ENCODE measurements at regions not wholly inside any gene's neighbourhood (a gene's known extent, or its start where the extent isn't known, plus 50 kb on each side); places are given as distances from the start of the nearest gene placed in this dataset.
"Not testable (repeated sequence)": the region's sequence is repeated elsewhere in the genome, so short reads cannot be mapped to it uniquely, and the experiment has no call there.

DNA sequence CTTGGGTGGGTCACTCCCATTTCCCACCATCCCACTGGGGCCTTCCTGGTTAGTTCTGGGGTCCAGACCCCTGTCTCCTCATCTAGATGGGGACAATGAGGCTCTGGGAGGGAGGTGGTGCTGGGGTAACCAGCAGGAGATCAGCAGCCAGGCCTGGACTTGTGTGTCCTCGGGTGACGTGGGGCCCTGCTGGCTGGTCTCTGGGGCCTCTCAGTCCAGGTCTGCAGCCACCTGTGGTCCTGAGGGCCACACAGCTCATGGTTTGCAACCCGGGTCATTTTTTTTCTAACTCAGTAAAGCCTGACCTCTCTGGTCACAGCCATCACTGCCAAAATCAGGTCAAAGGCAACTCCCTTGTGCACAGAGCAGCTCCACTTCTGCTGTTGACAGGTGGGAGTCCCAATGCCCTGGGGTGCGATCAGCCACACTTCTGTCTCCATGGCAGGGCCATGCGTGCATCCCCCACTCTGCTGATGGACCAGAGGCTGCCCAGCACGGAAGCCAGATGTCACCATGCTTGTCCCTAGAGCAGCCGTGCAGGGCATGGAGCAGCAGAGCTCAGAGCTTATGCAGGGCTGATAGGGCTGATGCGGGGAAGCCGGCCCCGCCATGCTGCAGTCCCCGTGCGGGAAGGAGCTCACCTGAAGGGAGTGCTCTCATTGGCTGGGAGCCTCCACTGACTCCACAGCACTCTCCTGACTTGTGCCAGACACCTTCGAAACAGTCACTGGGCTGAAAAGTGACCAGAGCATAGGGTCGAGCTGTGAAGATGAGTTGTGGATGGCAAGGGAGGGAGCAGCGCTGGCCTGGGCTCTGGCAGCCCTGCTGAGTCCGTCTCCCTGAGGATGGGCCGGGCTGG is 250.9 kb downstream of the ADGRD1 start:
- Histone ChIP-seq H3K4me3 (no peak overlapping the region), H3K9me3 (no peaks in the 10 kb centered on the region), H3K36me3 (ENCODE audit: insufficient read depth in 1 of 2, low read depth in 1 of 2) (no peaks in the 10 kb centered on the region), H3K27ac (no peak overlapping the region), H3K27me3 (ENCODE audit: insufficient read depth in 3 of 3, low read length in 2 of 3) (peaks cover 0 to 30% (median 5%) of the 10 kb centered on the region in 3 donors), H3K4me1 (no peaks in the 10 kb centered on the region)
- intact Hi-C loops (cut with DNase I), result no loop called here
- DNase-seq (no peak), ATAC-seq (no peak)
- 64 to 75% (median 72%) methylated on average over 16 to 17 of the region's 17 CpGs for WGBS, 3 donors
- TF ChIP-seq, protein P1, sequence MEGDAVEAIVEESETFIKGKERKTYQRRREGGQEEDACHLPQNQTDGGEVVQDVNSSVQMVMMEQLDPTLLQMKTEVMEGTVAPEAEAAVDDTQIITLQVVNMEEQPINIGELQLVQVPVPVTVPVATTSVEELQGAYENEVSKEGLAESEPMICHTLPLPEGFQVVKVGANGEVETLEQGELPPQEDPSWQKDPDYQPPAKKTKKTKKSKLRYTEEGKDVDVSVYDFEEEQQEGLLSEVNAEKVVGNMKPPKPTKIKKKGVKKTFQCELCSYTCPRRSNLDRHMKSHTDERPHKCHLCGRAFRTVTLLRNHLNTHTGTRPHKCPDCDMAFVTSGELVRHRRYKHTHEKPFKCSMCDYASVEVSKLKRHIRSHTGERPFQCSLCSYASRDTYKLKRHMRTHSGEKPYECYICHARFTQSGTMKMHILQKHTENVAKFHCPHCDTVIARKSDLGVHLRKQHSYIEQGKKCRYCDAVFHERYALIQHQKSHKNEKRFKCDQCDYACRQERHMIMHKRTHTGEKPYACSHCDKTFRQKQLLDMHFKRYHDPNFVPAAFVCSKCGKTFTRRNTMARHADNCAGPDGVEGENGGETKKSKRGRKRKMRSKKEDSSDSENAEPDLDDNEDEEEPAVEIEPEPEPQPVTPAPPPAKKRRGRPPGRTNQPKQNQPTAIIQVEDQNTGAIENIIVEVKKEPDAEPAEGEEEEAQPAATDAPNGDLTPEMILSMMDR (IDR thresholded peaks at IDR 0.05), result no peak

DNA sequence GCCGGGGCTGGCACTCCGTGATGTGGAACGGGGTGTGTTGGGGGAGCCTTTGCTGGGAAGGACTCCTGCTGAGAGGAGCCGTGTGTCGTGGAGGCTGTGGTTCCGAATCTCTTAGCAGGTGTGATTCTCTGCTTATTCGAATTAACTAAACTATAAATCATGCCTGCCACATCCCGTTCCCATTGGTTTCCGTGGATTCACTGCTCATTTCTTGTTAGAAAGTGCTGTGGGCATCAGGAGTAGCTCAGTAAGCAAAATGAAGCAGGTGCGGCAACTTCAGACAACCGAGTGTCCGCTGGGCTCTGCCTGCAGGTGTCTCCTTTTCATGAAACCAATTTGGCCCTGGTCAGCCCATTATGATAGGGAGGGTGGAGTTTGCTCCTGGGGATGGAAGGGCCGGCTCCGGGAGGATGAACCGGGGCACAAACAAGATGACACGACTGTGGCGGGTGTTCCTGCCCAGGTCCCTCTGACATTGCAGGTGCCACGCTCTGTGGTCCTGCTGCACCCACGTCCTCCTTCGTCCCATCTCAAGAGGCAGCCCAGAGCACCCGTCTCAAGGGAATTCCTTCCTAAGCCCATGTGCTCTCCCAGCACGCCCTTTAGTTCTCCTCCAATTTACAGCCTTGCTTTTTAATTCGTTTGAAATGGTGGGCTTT is 251.7 kb downstream of the ADGRD1 start:
- H3K4me3 ChIP-seq; ATAC-seq; H3K27ac ChIP-seq; H3K36me3 ChIP-seq (ENCODE audit: insufficient read depth in 1 of 2, low read depth in 1 of 2); DNase-seq; H3K4me1 ChIP-seq; intact Hi-C loops (cut with DNase I); H3K9me3 ChIP-seq: not testable (repeated sequence)
- 61 to 64% (median 63%) methylated on average over 17 to 23 of the region's 23 CpGs for WGBS, 3 donors
- H3K27me3 ChIP-seq (ENCODE audit: insufficient read depth in 3 of 3, low read length in 2 of 3), result peaks cover 0 to 30% (median 6%) of the 10 kb centered on the region in 3 donors

DNA sequence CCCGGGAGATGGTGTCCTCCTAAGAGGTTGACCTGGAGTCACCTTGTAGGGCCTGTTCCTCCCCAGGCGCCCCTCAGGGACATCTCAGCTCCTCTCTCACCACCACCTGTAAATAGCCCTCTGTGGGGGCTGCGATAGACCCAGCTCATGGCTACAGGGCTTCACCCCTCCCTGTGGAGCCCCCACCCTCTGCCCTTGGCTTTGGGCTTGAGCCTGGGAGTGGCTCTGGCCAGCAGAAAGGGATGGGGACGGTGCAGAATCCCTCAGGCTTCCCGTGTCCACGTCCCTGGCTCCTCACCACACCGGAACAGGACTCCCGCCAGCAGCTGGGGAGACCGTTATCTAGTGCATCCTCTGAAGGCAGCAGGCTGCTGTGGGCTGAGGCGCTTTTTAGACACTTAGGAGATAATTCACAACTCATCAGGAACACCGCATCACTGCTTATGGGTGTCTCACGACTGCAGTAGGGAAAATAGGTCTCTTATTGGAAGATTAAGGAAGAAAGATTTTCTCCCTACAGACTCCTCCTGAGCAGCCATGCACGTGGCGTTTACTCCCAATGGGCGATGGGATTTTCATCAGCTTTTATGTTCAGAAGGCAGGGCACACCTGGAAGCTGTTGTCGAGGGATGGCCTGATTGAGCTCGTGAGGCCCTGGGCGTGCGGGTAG is 253.1 kb downstream of the ADGRD1 start:
- 57 to 62% (median 61%) methylated on average over 14 to 16 of the region's 19 CpGs for WGBS, 3 donors
- DNase-seq; H3K36me3 ChIP-seq (ENCODE audit: insufficient read depth in 1 of 2, low read depth in 1 of 2); intact Hi-C loops (cut with DNase I); H3K27ac ChIP-seq; H3K9me3 ChIP-seq; ATAC-seq; H3K4me1 ChIP-seq; H3K4me3 ChIP-seq: not testable (repeated sequence)
- H3K27me3 ChIP-seq (ENCODE audit: insufficient read depth in 3 of 3, low read length in 2 of 3), result peaks cover 0 to 30% (median 6%) of the 10 kb centered on the region in 3 donors

DNA sequence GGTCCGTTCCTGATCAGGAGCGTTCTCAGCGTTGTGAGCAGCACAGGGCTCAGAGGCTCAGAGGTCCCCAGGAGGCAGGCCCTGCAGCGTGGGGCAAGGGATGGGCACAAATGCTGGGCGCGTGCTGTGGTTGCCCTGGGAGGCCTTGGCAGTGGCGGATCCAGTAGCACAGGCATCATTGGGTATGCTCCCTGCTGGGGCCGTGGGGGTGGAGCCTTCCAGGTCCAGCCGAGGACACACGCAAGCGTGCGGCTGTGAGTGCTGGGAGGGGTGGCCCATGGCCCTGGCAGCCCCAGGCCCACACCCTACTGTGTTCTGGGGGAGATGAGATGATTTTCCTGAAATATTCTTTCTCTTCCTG is 253.6 kb downstream of the ADGRD1 start:
- H3K4me3 ChIP-seq; ATAC-seq; DNase-seq; intact Hi-C loops (cut with DNase I); H3K36me3 ChIP-seq (ENCODE audit: insufficient read depth in 1 of 2, low read depth in 1 of 2); H3K9me3 ChIP-seq; H3K27ac ChIP-seq; H3K4me1 ChIP-seq: not testable (repeated sequence)
- peaks cover 0 to 30% (median 6%) of the 10 kb centered on the region in 3 donors for H3K27me3 ChIP-seq (ENCODE audit: insufficient read depth in 3 of 3, low read length in 2 of 3)
- WGBS, 3 donors, result 60 to 79% (median 71%) methylated on average over 12 of the region's 12 CpGs

DNA sequence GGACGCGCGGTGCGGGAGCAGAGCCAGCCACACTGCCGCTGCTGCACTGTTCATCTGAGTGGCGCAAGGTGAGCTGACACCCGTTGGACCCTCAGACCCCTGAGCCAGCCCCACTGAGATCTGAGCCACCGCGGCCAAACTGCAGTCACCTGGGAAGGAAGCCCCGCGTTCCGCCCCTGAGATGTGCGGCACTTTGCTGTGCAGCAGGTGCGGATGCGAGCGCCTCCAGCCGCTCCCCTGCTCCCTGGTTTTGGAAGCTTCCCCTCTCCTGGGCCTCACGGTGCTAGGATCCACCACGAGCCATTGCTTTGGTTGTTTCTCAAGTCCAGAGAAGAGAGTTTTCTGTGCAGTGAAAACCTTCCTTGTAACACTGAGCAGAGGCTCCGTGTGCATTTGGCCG is 254.1 kb downstream of the ADGRD1 start:
- H3K27ac ChIP-seq; intact Hi-C loops (cut with DNase I); H3K4me1 ChIP-seq; H3K9me3 ChIP-seq; DNase-seq; ATAC-seq; H3K4me3 ChIP-seq; H3K36me3 ChIP-seq (ENCODE audit: insufficient read depth in 1 of 2, low read depth in 1 of 2): not testable (repeated sequence)
- H3K27me3 ChIP-seq (ENCODE audit: insufficient read depth in 3 of 3, low read length in 2 of 3), result peaks cover 0 to 30% (median 6%) of the 10 kb centered on the region in 3 donors
- 55 to 67% (median 66%) methylated on average over 10 to 12 of the region's 21 CpGs for WGBS, 3 donors

DNA sequence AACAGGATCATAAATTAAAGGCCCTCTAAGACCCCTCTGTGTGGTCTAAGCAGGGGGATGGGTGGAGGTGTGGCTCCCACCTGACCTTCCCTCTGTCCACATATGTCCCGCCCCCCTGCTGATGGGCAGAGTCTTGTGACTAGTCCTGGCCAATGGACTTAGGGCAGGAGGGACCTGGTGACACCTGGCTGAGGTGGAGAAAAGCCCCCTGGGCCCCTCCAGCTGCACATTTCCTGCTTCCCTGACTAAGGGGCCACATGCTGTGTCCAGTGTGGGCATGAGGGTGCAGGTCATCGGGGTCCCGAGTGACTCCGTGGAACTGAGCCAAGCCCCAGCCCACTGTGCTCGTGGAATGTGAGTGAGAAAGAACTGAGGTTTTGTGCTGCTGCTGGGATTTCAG is 254.7 kb downstream of the ADGRD1 start:
- Histone ChIP-seq H3K27me3 (ENCODE audit: insufficient read depth in 3 of 3, low read length in 2 of 3) (peaks cover 0 to 29% (median 6%) of the 10 kb centered on the region in 3 donors), H3K4me3 (no peak overlapping the region), H3K4me1 (no peaks in the 10 kb centered on the region), H3K27ac (no peak overlapping the region), H3K36me3 (ENCODE audit: insufficient read depth in 1 of 2, low read depth in 1 of 2) (no peaks in the 10 kb centered on the region), H3K9me3 (no peaks in the 10 kb centered on the region)
- ATAC-seq (no peak), DNase-seq (no peak)
- 60 to 69% (median 62%) methylated on average over 5 of the region's 5 CpGs for WGBS, 3 donors
- TF ChIP-seq, protein P1 (IDR thresholded peaks at IDR 0.05), result no peak
- intact Hi-C loops (cut with DNase I), result no loop called here

All from psoas muscle (tissue), 7 donors.